GM10266 (cell line): ENCODE measurements at regions not wholly inside any gene's neighbourhood (a gene's known extent, or its start where the extent isn't known, plus 50 kb on each side); places are given as distances from the start of the nearest gene placed in this dataset.

Experiments used
- DNase-seq: peaks from one replicate; pipeline ENCODE4 v3.0.0; 2012; ENCODE audit errors: extremely low spot score
- CTCF ChIP-seq: IDR thresholded peaks from 2 replicates; pipeline ENCODE4 v1.5.1; 2012; ENCODE audit warnings: mild to moderate bottlenecking, low read depth; ENCODE audit not compliant: control insufficient read depth, insufficient read depth; ENCODE audit errors: missing control alignments

GRCh38 chr2:167471734-167472133 lies 583.5 kb downstream of the XIRP2 start:
- no peak for TF ChIP-seq CTCF
- DNase-seq, result no peak

- DNase-seq, result no peak
- TF ChIP-seq CTCF, result no peak
Measured at GRCh38 chr2:167471332-167471731, 583.1 kb downstream of the XIRP2 start.

- no peak for DNase-seq
- TF ChIP-seq CTCF, result no peak
Measured at GRCh38 chr2:167462379-167462778, 574.1 kb downstream of the XIRP2 start.

GRCh38 chr2:167454036-167454435 lies 565.8 kb downstream of the XIRP2 start:
- no peak for DNase-seq
- TF ChIP-seq CTCF, result no peak

- TF ChIP-seq CTCF, result no peak
- no peak for DNase-seq
Measured at GRCh38 chr2:167451496-167452289, 563.4 kb downstream of the XIRP2 start.

GRCh38 chr2:167450364-167450763 lies 562.1 kb downstream of the XIRP2 start:
- DNase-seq, result no peak
- no peak for TF ChIP-seq CTCF

- TF ChIP-seq CTCF, result no peak
- DNase-seq, result no peak
Measured at GRCh38 chr2:167440382-167440781, 552.1 kb downstream of the XIRP2 start.
